GM12864 (cell line): ENCODE measurements at regions not wholly inside any gene's neighbourhood (a gene's known extent, or its start where the extent isn't known, plus 50 kb on each side); places are given as distances from the start of the nearest gene placed in this dataset.
"Not testable (repeated sequence)": the region's sequence is repeated elsewhere in the genome, so short reads cannot be mapped to it uniquely, and the experiment has no call there.

Source experiments
- DNase-seq: peaks from one replicate; pipeline ENCODE4 v3.0.0-alpha.2; 2011; ENCODE audit warnings: low read depth
- H3K4me3 ChIP-seq: 2 replicates; pipeline ENCODE4 v1.5.1; 2011; ENCODE audit warnings: mild to moderate bottlenecking, low read depth, low read length, control low read depth

DNA sequence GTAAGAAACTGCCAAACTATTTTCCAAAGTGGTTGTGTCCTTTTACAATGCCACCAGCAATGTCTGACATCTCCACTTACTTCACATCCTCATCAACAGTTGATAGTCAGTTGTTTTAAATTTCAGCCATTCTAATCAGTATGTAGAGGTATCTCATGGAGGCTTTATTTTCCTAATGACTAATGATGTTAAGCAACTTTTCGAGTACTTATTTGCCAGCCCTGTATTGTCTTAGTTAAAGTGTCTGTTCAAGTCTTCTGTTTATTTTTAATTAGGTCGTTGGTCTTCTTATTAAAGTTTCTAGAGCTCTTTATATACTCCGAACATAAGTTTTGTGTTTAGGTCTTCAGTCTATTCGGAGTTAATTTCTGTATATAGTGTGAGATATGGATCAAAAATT is 54.9 kb upstream of the NBPF12 start:
- DNase-seq, H3K4me3 ChIP-seq: not testable (repeated sequence)

DNA sequence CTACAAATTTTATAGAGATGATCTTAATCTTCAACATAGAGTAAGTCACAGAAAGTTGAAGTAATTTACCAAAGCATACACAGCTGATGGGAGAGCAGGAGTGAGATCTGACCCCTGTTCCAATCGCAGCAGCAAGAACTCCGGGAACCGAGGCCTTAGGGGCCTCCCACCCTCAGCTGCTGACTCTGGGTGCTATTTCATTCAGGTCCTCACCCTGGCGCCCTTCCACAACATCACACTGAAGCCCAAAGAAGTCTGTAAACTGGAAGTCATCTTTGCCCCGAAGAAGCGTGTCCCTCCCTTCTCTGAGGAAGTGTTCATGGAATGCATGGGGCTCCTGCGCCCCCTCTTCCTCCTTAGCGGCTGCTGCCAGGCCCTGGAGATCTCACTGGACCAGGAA is 57.0 kb upstream of the NBPF12 start:
- not testable (repeated sequence) for DNase-seq, H3K4me3 ChIP-seq

DNA sequence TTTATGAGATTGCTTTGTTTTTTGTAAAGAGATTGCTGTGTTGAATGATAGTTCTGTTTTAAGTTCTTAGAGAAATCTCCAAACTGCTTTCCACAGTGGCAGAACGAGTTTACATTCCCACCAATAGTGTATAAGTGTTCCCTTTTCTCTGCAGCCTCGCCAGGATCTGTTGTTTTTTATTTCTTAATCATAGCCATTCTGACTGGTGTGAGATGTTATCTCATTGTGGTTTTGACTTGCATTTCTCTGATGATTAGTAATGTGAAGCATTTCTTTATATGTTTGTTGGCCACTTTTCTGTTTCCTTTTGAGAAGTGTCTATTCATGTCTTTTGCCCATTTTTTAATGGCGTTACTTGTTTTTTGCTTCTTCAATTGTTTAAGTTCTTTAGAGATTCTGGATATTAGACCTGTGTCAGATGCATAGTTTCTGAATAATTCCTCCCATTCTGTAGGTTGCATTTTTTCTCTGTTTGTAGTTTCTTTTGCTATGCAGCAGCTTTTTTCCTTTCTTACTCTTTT is 74.3 kb upstream of the NBPF12 start:
- not testable (repeated sequence) for H3K4me3 ChIP-seq, DNase-seq

DNA sequence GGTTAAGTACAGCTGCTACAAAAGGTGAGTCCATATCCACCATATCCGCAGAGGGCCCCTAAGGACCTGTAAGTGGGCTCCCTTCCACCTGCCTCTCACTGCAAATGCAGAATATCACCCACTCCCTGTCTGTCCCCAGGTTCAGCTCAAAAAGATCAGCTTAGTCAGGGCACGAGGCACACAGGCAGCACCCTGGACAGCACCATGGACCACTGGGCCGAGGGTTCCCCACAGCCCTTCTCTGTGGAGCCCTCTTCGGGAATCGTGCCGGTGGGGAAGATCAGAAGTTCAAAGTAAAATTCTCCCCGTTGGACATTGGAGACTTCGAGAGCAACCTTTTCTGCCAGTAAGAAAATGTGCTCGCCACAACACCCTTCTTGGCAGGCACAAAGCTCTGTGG is 85.0 kb upstream of the NBPF12 start:
- not testable (repeated sequence) for DNase-seq, H3K4me3 ChIP-seq

DNA sequence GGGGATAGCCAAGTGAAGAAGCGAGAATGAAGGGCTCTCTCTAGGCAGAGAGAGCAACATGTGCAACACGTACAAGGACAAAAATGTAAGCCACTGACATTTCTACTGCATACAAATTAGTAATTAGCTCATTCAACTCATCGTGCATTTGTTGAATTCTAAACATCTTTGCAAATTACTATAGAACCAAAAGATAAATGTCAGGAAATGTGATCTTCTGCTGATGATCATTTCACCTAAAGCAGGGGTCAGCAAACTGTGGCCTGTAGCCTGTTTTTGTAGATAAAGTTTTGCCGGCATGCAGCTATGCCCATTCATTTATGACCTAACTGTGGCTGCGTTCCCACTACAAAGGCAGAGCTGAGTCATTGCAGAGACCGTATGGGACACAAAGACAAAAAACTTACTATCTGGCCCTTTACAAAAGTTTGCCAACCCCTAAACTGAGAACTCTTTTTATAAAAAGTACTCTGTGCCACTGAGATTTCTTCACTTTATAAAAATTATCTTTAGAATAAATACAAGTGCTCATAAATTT is 87.7 kb upstream of the NBPF12 start:
- DNase-seq, H3K4me3 ChIP-seq: not testable (repeated sequence)

DNA sequence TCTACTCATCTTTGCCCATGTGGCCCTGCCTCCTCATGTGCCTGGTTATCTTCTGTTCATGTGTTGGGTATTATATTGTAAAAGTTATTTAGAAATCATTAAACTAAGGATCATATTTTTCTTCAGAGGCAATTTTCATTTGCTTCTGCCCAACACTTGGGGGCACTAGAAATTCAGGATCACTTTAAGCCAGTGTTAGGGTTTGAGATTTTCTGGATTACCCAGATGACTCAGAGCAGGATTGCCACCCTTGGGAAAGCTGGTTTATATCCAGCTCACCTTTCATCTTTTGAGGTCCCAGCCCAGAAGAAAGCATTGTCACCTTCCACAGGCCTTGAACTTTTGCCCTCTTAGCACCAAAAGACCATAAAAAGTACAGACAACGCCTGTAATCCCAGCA is 99.4 kb upstream of the NBPF12 start:
- not testable (repeated sequence) for DNase-seq, H3K4me3 ChIP-seq

DNA sequence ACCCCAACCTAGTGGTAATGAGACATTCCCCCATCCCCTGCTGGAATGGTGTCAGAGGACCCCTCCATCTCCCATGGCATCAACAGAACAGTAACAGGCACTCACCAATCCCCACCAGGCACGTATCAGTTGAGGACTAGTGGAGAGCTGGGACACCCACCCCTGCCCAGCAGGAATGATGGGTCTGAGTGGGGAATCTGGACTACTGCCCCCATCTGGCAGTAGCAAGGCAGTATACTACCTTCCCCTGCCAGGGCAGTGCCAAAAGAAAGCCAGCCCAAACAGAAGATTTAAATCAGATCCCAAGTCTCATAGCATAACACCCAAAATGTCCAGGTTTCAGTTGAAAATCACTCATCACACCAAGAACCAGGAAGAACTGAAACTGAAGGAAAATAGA is 111.2 kb upstream of the NBPF12 start:
- not testable (repeated sequence) for H3K4me3 ChIP-seq, DNase-seq

DNA sequence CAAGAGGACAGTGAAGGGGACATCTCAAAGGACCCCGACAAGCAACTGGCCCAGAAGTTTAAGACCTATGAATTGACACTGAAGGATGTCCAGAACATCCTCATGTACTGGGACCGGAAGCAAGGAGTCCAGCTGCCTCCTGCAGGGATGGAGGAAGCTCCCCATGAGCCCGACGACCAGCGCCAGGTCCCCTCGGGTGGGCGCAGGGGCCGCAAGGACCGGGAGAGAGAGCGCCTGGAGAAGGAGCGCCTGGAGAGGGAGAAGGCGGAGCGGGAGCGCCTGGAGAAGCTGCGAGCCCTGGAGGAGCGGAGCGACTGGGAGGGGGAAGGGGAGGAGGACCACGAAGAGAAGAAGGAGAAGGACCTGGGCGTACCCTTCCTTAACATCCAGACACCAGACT is 143.9 kb upstream of the NBPF12 start:
- H3K4me3 ChIP-seq, result not testable (repeated sequence)

DNA sequence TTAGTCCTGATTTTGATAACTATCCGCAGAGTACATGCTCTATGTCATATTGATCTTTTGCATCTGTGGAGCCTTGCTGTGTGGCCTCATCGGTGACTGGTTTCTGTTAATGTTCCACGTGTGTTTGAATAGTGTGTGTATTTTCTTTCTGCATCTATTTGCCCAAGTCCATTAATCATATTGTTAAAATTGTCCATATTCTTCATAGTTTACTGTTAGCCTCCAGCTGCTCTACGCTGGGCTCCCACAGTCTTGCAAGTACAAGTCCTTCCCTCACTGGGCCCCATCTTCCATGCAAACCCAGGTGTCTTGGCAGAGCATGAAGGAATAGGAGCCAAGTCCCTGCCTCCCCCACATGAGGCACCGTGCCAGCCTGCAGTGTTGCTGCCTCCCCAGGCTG is 145.4 kb upstream of the NBPF12 start:
- H3K4me3 ChIP-seq, DNase-seq: not testable (repeated sequence)

More for the DNA sequence above, 143.9 kb upstream of the NBPF12 start:
- not testable (repeated sequence) for DNase-seq

DNA sequence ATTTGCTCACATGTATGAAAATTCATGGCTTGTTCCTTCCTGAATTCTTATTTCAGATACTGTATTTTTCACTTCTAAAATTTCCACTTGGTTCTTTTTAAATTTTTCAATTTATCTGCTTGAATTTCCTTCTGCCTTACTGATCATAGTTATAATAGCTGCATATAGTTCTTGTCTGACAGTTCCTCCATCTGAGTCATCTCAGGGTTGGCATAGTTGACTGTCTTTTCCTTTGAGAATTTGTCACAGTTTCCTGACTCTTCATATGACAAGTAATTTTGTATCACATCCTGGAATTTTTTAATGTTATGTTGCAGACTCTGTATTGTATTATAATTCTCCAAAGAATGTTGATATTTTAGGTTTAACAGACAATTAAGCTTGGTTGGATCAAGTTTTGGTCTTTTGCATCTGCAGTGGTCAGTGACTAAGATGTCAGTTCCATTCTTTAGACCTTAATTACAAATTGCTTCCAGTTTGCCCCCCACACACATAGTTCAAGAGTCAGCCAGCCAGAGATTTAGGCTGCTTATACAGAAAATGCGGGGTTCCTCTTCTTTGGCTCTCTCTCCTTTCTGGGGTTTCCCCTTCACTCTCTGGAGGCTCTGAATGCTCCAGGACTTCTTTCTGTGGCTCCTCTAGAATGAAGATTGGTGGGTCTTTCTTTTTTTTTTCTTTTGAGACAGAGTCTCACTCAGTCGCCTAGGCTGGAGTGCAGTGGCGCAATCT is 153.7 kb upstream of the NBPF12 start:
- not testable (repeated sequence) for DNase-seq, H3K4me3 ChIP-seq

DNA sequence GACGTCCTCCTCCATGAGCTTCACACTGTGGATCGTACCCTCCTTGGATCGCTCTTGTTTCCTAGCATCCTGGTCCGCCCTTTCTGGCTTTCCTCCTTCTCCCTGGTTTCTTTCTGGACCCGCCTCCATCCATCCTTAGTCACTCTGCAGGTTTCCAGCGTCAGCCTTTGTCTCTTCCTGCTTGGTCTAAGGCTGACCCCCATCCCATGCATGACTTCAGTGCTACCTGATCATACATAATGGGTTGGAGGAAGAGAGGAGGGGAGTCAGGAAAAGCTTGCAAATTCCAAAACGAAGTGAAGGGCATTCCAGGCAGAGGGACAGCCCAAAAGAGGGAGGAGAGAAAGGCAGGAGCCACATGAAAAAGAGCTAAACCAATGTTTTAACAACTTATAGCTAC is 156.9 kb upstream of the NBPF12 start:
- H3K4me3 ChIP-seq, DNase-seq: not testable (repeated sequence)

DNA sequence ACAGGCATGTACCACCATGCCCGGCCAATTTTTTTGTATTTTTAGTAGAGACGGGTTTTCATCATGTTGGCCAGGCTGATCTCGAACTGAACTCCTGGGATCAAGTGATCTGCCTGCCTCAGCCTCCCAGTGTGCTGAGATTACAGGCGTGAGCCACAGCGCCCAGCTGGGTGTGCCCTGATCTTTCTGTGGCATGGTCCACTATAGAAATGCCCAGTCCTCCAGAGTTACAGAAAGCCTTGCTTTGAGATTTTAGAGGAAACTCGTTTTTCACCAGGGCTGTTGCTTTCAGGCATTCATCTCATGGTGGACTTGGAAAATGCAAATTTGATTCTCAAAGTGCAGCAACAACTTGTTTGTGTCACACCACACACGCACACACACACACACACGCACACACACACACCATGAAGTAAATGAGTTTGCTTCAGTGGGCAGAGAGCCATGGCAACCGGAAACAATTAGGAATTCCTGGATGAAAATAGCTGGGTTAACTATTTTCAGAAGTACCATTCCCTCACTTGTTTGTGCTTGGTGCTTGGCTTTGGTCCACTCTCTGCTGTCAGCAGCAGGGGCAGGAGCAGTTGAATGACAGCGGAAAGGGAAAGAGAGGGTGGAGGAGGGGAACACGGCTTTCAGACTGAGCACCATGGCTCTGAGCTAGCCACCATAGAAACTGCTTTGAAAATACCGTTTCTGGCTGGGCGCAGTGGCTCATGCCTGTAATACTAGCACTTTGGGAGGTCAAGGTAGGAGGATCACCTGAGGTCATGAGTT is 160.1 kb upstream of the NBPF12 start:
- H3K4me3 ChIP-seq, DNase-seq: not testable (repeated sequence)

DNA sequence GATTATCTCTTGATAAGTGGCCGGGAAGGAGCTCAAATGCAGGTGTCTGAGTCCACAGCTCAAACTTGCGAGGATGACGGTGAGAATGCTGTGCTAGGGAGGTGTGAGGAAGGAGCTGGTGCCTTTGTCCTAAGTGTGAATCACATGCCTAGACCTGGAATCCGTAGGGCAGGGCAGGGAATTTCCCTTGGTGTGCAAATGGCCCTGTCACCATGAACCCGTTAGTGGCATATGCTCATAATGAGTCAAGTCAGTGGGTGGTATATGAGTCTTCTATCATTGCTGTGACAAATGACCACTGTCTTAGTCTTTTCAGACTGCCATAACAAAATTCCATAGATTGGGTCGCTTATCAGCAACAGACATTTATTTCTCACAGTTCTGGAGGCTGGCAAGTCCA is 163.1 kb upstream of the NBPF12 start:
- not testable (repeated sequence) for H3K4me3 ChIP-seq, DNase-seq

DNA sequence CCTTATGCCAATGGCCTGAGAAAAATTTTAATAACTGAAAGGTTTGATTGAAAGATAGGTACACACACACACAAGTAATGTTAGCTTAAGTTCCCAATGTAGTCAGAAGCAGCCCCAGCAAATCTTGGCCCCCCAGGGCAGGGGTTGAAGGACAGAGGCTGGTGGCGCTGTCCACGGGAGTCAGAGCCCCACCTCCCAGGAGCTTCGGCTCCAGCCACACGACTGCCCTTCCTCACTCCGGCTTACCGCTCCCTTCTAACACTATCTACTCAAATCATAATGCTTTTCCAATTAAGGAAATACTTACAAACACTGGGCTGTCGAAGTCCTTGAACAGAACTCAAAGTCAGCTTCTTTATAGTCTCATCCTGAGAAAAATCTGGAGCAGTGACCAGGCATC is 163.9 kb upstream of the NBPF12 start:
- not testable (repeated sequence) for DNase-seq, H3K4me3 ChIP-seq

DNA sequence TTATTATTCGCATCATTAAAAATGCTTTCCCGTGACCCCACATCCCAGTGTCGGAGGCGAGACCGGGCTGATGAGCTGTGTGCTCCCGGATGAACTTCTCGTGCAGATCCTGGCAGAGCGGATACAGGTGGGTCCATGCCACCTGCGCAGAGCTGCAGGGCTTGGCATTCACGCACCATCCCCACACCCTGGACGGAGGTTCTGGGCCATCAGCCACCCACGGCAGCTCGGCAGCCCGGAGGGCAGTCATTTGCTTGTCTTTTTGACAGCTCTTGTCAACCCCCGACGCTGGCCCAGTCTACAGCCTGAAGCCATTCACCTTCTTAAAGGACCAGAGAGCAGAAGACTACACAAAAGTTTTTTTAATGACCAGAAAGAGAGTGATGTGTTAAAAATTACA is 166.7 kb upstream of the NBPF12 start:
- not testable (repeated sequence) for DNase-seq, H3K4me3 ChIP-seq

DNA sequence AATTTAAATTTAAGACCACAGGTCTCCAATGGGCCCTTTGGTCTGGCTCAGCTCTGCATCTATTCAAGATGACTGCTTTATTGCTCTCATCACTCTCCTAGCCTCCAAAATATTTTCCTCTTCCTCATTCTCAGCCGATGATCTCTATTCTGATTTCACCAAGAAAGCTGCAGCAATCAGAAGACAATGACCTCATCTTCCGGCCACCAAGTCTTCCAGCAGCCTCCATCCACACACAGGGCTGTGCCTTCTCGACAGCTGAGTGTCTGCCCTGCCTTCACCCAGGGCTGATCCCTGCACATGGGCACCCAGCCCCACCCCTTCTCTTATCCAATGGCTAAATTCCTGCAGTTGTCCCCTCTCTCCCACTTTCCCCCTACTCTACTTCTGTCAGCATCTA is 167.1 kb upstream of the NBPF12 start:
- DNase-seq, H3K4me3 ChIP-seq: not testable (repeated sequence)

DNA sequence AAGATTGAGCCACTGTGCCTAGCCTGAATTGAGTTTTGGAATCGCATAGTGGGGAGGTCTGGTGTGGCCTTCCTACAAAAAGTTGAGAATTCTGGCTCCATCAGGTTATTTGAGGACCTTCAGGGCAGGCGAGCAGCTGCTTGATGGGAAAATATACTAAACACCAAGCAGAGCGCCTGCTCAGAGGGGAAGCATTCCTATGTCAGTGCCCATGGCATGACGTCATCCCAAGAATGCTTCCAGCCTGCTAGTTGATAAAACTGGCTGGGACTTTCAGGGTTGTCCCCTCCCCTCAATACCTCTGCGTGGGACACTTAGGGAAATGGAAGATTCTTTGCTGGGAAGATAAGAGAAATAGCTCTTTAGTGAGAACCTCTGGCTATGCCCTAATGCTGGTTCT is 174.9 kb upstream of the NBPF12 start:
- DNase-seq, result not testable (repeated sequence)

DNA sequence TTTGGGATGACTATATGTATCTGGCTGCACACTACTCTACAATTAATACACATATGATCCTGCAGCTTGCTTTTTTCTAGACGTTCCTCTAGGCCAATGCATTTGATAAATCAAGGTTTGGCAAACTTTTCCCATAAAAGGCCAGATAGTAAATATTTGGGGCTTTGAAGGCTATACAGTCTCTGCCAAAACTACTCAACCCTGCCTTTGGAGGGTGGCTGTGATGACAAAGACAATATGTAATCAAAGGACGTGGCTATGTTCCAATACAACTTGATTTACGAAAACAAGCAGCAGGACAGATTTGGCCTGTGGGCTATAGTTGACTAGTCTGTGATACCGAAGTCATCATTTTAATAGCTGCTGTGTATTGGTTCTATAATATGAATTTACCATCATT is 181.3 kb upstream of the NBPF12 start:
- not testable (repeated sequence) for DNase-seq, H3K4me3 ChIP-seq

More for the DNA sequence above, 174.9 kb upstream of the NBPF12 start:
- H3K4me3 ChIP-seq, result not testable (repeated sequence)

DNA sequence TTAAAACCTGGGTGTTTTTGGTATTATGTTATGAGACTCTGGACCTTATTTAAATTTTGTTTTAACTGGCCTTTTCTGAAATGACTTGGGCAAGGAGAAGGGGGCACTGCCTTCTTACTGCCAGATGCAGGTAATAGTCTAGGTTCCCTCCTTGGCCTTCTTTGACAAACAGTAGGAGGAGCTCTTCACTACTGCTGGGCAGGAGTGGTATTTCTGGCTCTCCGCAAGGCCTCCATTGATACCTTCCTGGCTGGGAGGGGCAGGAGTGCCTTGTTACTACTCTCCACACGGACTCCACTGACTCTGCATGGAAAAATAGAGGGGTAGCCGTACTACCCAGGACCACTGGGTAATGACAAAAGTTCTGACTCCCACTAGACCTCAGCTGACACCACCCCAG is 189.4 kb upstream of the NBPF12 start:
- H3K4me3 ChIP-seq, DNase-seq: not testable (repeated sequence)
